NT2/D1 (cell line): ENCODE measurements at regions not wholly inside any gene's neighbourhood (a gene's known extent, or its start where the extent isn't known, plus 50 kb on each side); places are given as distances from the start of the nearest gene placed in this dataset.

Experiments used
- DNase-seq: peaks from one replicate; pipeline ENCODE4 v3.0.0-alpha.2; 2011; ENCODE audit warnings: low read depth, low spot score
- H3K27me3 ChIP-seq: 2 replicates; pipeline ENCODE4 v1.6.0; 2011; ENCODE audit warnings: mild to moderate bottlenecking; ENCODE audit not compliant: insufficient read length, insufficient read depth
- H3K36me3 ChIP-seq: 2 replicates; pipeline ENCODE4 v1.6.1; 2011; ENCODE audit warnings: mild to moderate bottlenecking, low read length, mixed read lengths; ENCODE audit not compliant: insufficient read depth, insufficient read length
- H3K4me1 ChIP-seq: 2 replicates; pipeline ENCODE4 v1.5.1; 2011; ENCODE audit not compliant: insufficient read depth, insufficient read length
- H3K4me3 ChIP-seq: 2 replicates; pipeline ENCODE4 v1.5.1; 2011; ENCODE audit warnings: low read depth; ENCODE audit not compliant: insufficient read length
- H3K9ac ChIP-seq: 2 replicates; pipeline ENCODE4 v1.6.0; 2011; ENCODE audit warnings: low read depth; ENCODE audit not compliant: insufficient read length
- H3K9me3 ChIP-seq: 2 replicates; pipeline ENCODE4 v1.5.1; 2011; ENCODE audit warnings: mild to moderate bottlenecking, low read length; ENCODE audit not compliant: insufficient read depth
- SUZ12 ChIP-seq: IDR thresholded peaks from 2 replicates; pipeline ENCODE4 v1.6.1; 2011; ENCODE audit not compliant: insufficient read length, insufficient read depth; ENCODE audit errors: extremely low read depth
- YY1 ChIP-seq: IDR thresholded peaks from 2 replicates; pipeline ENCODE4 v1.6.1; 2011; ENCODE audit not compliant: insufficient read length, insufficient read depth
- ZNF274 ChIP-seq: IDR thresholded peaks from 2 replicates; pipeline ENCODE4 v1.6.1; 2011; ENCODE audit warnings: mild to moderate bottlenecking, low read depth, low read length

GRCh38 chr6:44029444-44030185 lies 97.6 kb downstream of the MRPL14 start:
- no peak overlapping the region for H3K9ac ChIP-seq
- no peak for DNase-seq
- no peaks in the 10 kb centered on the region for H3K9me3 ChIP-seq
- H3K27me3 ChIP-seq = no peaks in the 10 kb centered on the region
- peaks cover 5% of the 10 kb centered on the region for H3K4me1 ChIP-seq
- H3K4me3 ChIP-seq = no peak overlapping the region
- no peaks in the 10 kb centered on the region for H3K36me3 ChIP-seq
- TF ChIP-seq YY1 (no peak), SUZ12 (no peak), ZNF274 (no peak)

GRCh38 chr6:44028789-44029310 lies 98.4 kb downstream of the MRPL14 start:
- H3K36me3 ChIP-seq = no peaks in the 10 kb centered on the region
- H3K9me3 ChIP-seq = no peaks in the 10 kb centered on the region
- peaks cover 3% of the 10 kb centered on the region for H3K4me1 ChIP-seq
- H3K4me3 ChIP-seq = no peak overlapping the region
- no peak overlapping the region for H3K9ac ChIP-seq
- H3K27me3 ChIP-seq = no peaks in the 10 kb centered on the region
- no peak for DNase-seq
- no peak for TF ChIP-seq YY1

GRCh38 chr6:44025226-44025625 lies 102.0 kb downstream of the MRPL14 start:
- no peak for DNase-seq
- no peaks in the 10 kb centered on the region for H3K36me3 ChIP-seq
- H3K27me3 ChIP-seq = no peaks in the 10 kb centered on the region
- H3K9ac ChIP-seq = no peak overlapping the region
- no peaks in the 10 kb centered on the region for H3K9me3 ChIP-seq
- no peak overlapping the region for H3K4me3 ChIP-seq
- peaks cover 3% of the 10 kb centered on the region for H3K4me1 ChIP-seq
- TF ChIP-seq ZNF274 (no peak), YY1 (no peak)

- Histone ChIP-seq H3K9me3 (no peaks in the 10 kb centered on the region), H3K27me3 (no peaks in the 10 kb centered on the region), H3K36me3 (no peaks in the 10 kb centered on the region), H3K4me1 (peaks cover 3% of the 10 kb centered on the region), H3K4me3 (no peak overlapping the region), H3K9ac (peak overlapping the region; percentile 36)
- DNase-seq = no peak
- TF ChIP-seq SUZ12 (no peak), ZNF274 (no peak), YY1 (no peak)
Observed at GRCh38 chr6:44024574-44025219, 102.6 kb downstream of the MRPL14 start.

GRCh38 chr6:44023586-44024454 lies 103.4 kb downstream of the MRPL14 start:
- no peak for DNase-seq

GRCh38 chr6:44022671-44023352 lies 104.4 kb downstream of the MRPL14 start:
- DNase-seq = no peak
- Histone ChIP-seq H3K36me3 (no peaks in the 10 kb centered on the region), H3K4me1 (peaks cover 3% of the 10 kb centered on the region), H3K9ac (no peak overlapping the region), H3K9me3 (no peaks in the 10 kb centered on the region), H3K27me3 (no peaks in the 10 kb centered on the region), H3K4me3 (no peak overlapping the region)
- TF ChIP-seq YY1 = no peak
- no peak for TF ChIP-seq ZNF274
- no peak for TF ChIP-seq SUZ12

More at GRCh38 chr6:44023586-44024454, 103.4 kb downstream of the MRPL14 start:
- H3K4me1 ChIP-seq = peaks cover 3% of the 10 kb centered on the region
- H3K27me3 ChIP-seq = no peaks in the 10 kb centered on the region
- no peaks in the 10 kb centered on the region for H3K36me3 ChIP-seq
- no peaks in the 10 kb centered on the region for H3K9me3 ChIP-seq
- TF ChIP-seq SUZ12 = no peak
- no peak for TF ChIP-seq ZNF274
- TF ChIP-seq YY1 = no peak
- no peak overlapping the region for H3K4me3 ChIP-seq
- no peak overlapping the region for H3K9ac ChIP-seq

GRCh38 chr6:44022296-44022661 lies 105.0 kb downstream of the MRPL14 start:
- Histone ChIP-seq H3K4me3 (no peak overlapping the region), H3K27me3 (no peaks in the 10 kb centered on the region), H3K9ac (no peak overlapping the region), H3K4me1 (peaks cover 3% of the 10 kb centered on the region), H3K9me3 (no peaks in the 10 kb centered on the region), H3K36me3 (no peaks in the 10 kb centered on the region)
- no peak for DNase-seq
- TF ChIP-seq ZNF274 = no peak
